ENCODE measurements at regions not wholly inside any gene's neighbourhood (a gene's known extent, or its start where the extent isn't known, plus 50 kb on each side); places are given as distances from the start of the nearest gene placed in this dataset.

GRCh38 chr6:99779631-99780555 is 173.3 kb downstream of the PRDM13 start (continued):
- TF ChIP-seq USF2 (IDR thresholded peaks at IDR 0.05; ENCODE audit: low read length), result no peak
- no peak for TF ChIP-seq NANOG (IDR thresholded peaks at IDR 0.05; ENCODE audit: insufficient read depth, low read depth, low read length, poor library complexity, severe bottlenecking)
- TF ChIP-seq TAF1 (IDR thresholded peaks at IDR 0.05; ENCODE audit: low read depth, low read length), result no peak
- TF ChIP-seq RBBP5 (IDR thresholded peaks at IDR 0.05; ENCODE audit: borderline replicate concordance, low read depth, low read length), result no peak
- TF ChIP-seq EZH2 (IDR thresholded peaks at IDR 0.05; ENCODE audit: low read depth, low read length, severe bottlenecking), result no peak
- TF ChIP-seq MAFK (IDR thresholded peaks at IDR 0.05; ENCODE audit: low read depth, low read length), result no peak
- TF ChIP-seq CTBP2 (IDR thresholded peaks at IDR 0.05; ENCODE audit: borderline replicate concordance, insufficient read depth, insufficient read length, low read length), result no peak
- no peak for TF ChIP-seq ZNF274 (IDR thresholded peaks at IDR 0.05; ENCODE audit: borderline replicate concordance, extremely low read depth, low read length)

Measured in H1 (cell line).